Midbrain (tissue), 1 donor: ENCODE measurements at regions not wholly inside any gene's neighbourhood (a gene's known extent, or its start where the extent isn't known, plus 50 kb on each side); places are given as distances from the start of the nearest gene placed in this dataset.
"Not testable (repeated sequence)": the region's sequence is repeated elsewhere in the genome, so short reads cannot be mapped to it uniquely, and the experiment has no call there.

Experiments
- DNase-seq: peaks from one replicate; lab custom pipeline; 2025; lab: John Stamatoyannopoulos, UW

DNA sequence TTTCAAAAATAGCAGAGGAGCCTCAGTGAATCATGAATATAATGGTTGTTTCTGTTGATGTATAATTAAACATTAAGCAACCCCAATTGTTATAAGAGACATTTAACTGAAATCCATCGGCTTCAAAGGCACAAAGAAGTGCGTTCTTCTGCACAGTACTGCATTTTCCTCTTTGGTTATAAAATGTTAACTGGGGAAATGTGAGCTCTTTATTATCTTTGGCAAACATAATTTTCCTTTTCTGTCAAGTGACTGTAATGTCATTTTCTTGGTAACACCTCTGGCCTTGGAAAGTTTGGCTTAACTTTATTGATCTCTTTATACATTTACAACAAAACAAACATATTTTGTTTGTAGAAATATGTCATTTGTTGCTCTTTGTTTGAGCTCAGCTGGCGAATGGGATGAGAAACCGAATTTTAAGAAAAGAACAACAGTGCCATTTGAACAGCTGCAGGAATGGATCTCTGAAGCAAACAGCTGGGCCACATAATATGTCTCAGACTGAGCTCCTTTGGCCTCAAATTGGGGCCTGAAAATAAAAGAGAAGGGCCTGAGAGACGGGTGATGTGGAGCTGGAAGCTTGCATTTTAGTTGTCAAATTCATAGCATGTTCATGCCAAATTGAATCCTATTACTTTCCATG, 427.0 kb upstream of the SPTLC3 start:
- no peak for DNase-seq

GRCh38 chr20:12582710-12583109, 426.1 kb upstream of the SPTLC3 start:
- DNase-seq, result not testable (repeated sequence)

- no peak for DNase-seq
These were observed 416.8 kb upstream of the SPTLC3 start for GRCh38 chr20:12591949-12592470.

DNA sequence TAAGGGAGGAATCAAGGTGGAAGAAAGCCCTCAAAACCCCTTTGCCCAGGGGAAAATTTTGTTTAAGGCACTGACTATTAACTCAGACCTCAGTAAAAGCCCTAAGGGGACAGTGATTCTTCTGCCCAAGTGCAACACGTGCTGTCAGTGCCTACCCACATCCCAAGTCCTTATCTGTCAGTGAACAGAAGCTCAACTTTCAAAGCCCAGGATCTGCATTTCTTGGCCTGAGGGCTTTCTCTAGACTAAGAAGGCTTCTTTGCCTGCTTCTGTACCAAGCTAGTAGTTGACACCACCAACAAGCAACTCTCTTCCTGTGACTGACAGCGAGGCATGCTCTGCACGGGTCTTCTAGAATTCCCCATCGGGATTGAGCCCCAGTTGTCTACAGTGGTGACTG, 416.0 kb upstream of the SPTLC3 start:
- no peak for DNase-seq

- no peak for DNase-seq
These were observed 415.4 kb upstream of the SPTLC3 start for GRCh38 chr20:12593342-12593873.

- DNase-seq, result no peak
These were observed 414.2 kb upstream of the SPTLC3 start for GRCh38 chr20:12594410-12595088.

- DNase-seq, result no peak
These were observed 412.9 kb upstream of the SPTLC3 start for GRCh38 chr20:12595841-12596240.

GRCh38 chr20:12596863-12597262, 411.9 kb upstream of the SPTLC3 start:
- DNase-seq, result no peak

GRCh38 chr20:12597551-12597950, 411.2 kb upstream of the SPTLC3 start:
- no peak for DNase-seq

DNA sequence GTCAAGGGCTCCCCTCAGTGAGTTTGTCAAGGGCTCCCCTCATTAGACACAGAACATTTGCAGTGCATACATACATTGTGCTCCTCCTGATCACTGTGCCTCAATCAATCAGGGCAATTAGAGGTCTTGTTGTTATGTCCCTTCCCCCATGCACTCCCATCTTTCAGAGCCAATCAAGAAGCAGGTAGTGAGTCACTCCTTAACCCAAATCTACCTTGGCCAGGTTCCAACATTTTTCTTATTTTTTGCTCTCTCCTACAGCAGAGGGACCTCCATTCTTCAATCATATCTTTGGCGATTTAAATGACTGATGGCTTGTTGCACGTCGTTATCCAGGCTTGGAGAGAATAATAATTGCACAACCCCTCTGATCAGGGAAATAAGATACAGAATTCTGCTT, 409.9 kb upstream of the SPTLC3 start:
- no peak for DNase-seq

- DNase-seq, result no peak
These were observed 409.3 kb upstream of the SPTLC3 start for GRCh38 chr20:12599494-12599893.

DNA sequence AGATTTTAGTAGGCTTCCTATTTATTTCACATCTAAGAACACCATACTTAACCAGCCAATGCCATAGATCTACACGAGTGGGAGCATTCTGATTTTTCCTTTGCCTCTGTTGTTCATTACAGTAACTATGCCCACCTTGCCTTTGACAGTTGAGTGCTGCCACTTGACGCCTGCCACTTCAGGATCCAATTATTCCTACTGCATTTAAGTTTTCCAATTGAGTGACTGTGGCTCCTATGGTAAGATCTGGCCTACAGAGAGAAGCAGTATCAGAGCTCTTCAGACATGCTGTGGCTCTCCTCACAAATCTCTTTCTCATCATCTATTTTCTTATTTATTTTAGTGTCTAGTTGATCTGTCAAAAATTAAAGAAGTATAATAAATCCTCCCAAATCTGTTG, 403.0 kb upstream of the SPTLC3 start:
- no peak for DNase-seq

- DNase-seq, result no peak
These were observed 397.9 kb upstream of the SPTLC3 start for GRCh38 chr20:12610871-12611270.

DNA sequence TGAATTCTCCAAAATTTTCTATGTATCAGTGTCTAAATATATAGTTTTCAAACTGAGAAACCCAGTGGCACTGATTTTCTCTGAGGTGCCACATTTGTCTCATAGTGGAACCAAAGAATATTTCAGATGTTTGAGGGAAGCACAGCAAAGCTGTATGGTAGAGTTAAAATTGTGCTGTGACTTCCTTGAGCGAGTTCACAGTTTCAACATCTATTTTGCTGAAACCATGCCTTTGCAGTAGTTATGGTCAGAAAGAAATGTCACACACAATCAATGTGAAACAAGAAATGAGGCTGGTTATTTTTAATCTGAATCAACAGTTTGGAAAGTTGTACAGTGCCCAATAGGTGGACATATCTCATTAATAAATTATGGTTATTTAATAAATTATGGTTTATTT, 394.0 kb upstream of the SPTLC3 start:
- DNase-seq, result no peak

DNA sequence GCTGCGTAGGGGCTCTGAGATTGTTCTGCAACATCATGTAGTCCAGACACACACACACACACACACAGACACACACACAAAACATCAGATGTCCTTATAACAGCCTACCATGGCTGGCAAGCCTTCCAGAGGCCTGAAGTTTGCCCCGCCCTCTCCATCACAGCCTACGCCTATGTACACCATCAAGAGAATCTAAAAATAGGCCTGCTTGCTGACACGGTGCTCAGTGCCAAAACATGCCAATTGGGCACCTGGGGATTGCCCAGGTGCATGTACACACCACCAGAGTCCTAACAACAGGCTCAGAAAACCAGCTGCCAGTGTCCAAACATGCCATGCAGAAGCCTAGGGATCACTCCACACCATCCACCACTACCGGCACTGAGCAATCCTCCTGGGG, 391.7 kb upstream of the SPTLC3 start:
- DNase-seq, result no peak

- no peak for DNase-seq
These were observed 384.9 kb upstream of the SPTLC3 start for GRCh38 chr20:12623870-12624269.

DNA sequence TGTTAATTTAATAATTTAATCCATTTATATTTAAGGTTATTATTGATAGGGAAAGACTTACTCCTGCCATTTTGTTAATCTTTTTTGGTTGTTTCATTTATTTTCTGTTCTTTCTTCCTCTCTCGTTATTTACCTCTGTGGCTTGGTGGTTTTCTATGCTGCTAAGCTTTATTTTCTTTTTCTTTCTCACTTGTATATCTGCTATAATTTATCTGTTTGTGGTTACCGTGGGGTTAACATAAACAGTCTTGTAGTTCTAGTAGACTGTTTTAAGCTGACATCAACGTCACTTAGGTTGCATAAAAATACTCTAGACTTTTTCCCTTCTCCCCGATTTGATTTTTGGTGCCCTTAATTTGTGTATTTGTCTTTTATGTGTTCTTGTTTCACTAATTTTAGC, 381.3 kb upstream of the SPTLC3 start:
- no peak for DNase-seq

DNA sequence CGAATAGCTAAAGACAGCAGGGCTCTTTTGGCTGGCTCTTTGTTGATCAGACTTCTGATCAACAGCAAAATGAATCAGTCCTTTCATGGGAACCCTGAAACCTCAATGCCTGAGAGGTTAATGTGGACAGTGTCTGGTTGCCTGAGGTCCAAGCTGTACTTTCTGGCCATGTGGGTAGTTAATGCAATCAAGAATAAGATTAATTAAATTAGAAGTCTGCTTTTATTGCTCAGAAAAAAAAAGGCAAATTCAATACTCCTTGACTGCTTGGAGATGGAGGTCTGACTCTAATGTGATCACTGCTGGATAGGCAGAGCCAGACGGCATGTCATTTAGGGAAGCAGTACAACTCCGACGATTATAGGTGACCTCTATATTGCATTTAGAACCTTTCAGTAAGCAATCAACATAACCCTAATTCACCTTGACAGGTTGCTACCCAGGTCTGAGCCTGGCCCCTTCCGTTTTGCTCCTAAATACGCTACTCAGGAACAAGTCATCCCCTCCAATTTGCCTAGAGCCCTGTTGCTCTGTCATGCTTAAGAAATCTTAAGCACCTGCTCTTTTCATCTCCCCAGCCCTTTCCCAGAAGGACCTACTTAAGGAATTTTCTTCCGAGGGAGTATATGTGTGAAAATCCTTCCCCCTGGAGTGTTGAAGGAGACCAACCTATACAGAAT, 370.0 kb upstream of the SPTLC3 start:
- DNase-seq, result no peak

GRCh38 chr20:12640251-12640650, 368.5 kb upstream of the SPTLC3 start:
- DNase-seq, result no peak

GRCh38 chr20:12641619-12642018, 367.2 kb upstream of the SPTLC3 start:
- no peak for DNase-seq

DNA sequence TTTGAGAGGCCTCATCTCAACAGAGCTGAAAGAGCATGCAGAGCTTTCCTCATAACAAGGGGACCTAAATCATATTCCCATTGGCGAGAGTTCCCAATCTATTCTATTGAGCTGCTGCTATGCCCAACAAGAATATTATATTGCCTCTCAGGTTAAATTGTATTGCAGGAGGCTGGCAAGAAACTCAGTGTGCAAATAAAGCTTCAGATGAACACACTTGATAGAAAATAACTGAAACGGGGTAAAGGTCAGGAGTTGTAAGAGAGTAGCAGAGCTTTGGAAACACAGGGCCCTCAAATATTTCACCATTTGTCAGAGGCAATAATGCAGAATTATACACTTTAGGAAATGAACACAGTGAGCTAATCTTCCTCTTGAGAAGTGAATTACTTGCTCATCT, 364.3 kb upstream of the SPTLC3 start:
- DNase-seq, result no peak

DNA sequence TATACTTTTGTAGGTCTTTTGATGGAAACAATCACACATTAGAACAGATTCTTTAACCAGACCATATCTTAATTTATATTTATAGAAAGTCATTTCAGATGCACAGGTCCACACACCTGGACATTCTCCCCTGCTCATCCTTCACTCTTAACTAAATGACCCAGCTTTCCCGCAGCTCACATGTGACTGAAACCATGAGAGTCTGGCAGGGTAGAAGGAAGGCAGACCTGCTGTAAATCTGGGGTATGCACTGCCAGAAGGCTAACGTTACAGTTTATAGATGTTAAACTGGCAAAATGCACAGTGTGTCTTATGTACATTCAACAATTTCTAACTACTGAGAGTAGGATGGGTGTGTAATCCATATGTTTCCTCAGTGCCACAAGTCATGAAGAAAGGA, 359.5 kb upstream of the SPTLC3 start:
- no peak for DNase-seq

DNA sequence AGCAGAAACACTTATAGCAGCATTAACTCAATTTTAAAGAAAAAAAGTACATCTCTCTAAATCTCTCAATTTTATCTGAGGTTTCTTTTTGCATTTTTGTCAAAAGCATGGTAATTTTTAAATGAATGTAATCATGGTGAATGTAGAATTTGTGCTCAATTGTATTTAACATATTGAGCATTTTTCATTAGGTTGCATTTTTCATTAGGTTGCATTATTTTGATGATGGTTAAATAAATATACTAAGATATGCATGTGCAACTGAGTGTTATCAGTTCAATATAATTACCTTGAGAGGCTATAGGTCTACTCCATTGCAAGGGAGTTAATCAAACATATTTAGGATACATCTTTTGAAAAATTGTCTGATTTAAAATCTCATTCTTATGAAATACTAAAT, 355.1 kb upstream of the SPTLC3 start:
- DNase-seq, result no peak
